NCI-H1436 treated with DMSO at 0.1 percent for 48 hours (cell line): ENCODE measurements at regions not wholly inside any gene's neighbourhood (a gene's known extent, or its start where the extent isn't known, plus 50 kb on each side); places are given as distances from the start of the nearest gene placed in this dataset.

Experiments
- DNase-seq: peaks from one replicate; lab custom pipeline; 2025; lab: John Stamatoyannopoulos, UW

DNA sequence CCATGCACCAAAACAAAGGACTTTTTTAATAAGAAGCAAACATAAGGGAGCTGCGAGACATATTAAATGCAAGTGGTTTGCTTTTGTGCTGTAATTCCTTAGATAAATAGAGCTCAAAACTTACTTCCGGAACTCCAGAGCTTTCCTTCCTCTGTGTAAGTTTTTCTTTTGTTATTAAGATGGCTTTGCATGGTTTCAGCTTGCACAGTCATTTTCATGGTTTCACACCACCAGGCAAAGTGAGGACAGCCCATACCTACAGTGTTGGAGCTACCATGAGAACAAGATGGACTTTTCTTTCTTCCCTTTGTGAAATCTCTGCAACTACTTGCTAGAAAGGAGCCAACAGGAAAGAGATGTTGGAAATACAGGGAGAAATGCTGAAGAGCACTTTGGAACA is 368.0 kb downstream of the SETD4 start:
- DNase-seq = no peak

DNA sequence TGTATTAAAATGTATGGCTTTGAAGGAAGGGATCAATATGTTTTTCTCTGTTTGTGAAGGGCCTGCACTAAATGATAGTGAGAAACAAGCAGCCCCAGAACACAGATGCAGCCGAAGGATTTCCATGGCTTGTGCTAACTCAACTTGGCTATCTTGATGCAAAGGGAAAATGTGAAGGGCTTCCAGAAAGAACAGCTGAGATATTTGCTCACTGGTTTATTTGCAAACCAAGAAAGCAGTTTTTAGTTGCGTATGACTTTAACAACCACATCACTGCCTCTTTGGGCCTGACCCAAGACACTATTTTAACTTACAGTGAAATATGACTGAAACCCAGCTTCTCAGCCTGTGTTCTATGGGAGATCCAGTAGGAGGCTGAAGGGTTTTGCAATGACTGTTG is 369.9 kb downstream of the SETD4 start:
- no peak for DNase-seq

DNA sequence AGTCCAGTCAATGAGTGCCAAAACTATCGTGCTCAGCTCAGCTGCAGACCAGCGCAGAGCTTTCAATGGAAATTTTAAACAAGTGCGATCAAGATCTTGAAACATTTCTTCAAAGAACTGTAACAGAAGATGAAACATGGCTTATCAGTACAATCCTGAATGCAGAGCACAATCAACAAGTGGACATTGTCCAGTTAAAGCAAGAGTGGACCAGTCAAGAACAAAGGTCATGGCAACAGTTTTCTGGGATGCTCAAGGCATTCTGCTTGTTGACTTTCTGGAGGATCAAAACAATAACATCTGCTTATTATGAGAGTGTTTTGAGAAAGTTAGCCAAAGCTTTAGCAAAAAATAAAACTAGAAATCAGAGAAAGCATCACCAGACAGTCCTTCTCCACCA is 374.2 kb downstream of the SETD4 start:
- no peak for DNase-seq

DNA sequence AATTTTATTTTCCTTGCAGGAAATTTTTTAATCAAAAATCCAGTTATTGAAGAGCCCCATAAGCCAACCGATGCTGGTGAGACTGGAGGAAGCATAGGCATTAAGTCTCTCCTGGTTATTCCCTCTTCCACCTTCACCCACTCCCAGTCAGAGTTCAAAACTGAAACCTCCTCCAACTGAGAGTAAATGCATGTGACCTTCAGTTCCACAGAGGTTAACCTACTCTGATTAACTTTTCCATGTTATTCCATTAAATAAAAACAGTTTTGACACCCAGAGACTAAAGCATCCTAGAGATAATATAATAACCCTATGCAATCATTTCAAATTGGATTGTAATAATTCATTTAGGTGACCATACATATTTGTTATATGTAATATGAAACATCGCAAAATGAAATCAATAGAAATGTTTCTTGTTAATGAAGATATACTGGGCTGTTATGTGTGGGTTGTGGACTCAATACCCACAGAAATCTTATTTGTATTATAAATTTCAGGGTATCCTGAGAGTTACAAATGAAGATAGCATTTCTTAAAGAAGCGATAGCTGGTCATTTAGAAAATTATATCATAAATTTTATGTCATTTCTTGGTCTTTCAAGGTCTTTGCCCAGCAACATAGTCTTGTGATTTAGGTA is 376.5 kb downstream of the SETD4 start:
- DNase-seq = no peak

DNA sequence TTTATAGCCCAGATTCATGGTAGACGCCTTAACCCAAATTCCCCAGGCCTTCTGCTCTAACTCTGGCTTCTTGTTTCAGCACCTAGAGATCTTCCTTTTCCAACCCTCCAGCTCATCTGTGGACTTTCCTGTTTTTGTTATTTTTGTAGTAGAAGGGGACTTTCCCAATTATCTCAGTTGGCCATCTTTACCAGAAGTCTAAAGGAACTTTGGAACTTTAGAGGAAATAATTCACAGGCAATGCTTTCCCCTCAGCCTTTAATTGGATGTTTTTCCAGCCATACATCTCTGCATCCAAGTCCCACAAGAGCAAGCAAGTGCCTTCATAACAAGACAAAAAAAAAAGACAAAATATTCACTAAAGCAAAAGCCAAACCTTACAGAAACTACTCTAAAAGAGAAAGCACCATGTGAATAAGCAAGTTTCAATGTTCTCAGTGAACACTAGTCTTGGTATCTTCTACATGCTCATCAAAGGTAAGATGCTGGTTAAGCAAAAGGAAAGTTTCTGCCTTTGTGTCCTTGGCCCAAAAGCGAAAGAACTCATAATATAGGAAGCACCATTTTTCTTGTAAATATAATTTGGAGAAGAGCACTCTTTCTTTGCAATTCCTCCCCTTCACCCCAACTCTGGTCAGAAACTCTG is 377.3 kb downstream of the SETD4 start:
- no peak for DNase-seq

DNA sequence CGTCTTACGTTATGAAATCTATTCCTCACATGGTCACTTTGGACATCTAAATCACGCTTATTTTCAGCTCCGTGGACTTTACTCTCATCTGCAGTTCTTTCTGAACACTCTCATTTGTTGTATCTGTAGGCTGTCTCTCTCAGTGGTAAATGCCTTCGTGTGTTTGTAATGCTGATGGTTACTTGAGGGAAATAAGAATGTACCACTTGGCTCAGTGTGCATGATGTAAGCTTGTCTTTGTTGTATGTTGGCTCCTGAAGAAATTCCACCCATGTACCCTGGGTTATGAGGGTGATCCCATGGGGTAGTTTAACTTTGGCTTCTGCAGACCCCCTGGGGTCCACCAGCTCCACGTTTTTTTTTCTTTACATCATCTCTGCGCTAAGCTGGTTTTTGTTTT is 378.4 kb downstream of the SETD4 start:
- DNase-seq = no peak

DNA sequence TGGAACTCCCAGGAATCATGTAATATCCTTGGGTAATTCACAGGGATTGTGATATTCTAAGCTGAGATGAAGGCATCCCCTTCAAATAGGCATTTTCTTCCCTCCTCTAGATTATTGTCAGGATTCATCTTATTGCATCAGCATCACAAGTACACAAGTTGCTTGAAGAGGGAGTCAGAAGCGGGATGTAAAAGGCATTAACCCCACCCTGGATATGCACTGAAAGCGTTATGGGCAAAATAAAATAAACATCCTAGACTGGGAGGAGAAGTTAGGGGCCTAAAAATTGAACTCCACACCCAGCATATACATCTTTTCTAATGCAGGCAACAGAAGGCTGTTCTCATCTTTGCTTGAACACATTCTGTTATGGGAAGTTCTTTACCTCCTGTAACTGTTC is 381.2 kb downstream of the SETD4 start:
- DNase-seq = no peak

DNA sequence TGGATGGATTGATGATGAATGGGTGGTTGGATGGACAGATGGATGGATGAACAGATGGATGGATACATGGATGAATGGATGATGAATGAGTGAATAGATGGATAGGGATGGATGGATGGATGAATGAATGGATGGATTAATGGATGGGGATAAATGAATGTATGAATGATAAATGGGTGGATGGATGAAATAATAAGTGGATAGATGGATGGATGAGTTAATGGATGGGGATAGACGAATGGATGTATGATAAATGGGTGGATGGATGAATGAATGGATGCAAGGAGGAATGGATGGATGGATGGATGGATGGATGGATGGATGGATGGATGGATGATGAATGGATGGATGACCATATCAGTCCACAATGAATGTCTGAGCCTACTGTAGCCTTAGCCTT is 381.9 kb downstream of the SETD4 start:
- no peak for DNase-seq

DNA sequence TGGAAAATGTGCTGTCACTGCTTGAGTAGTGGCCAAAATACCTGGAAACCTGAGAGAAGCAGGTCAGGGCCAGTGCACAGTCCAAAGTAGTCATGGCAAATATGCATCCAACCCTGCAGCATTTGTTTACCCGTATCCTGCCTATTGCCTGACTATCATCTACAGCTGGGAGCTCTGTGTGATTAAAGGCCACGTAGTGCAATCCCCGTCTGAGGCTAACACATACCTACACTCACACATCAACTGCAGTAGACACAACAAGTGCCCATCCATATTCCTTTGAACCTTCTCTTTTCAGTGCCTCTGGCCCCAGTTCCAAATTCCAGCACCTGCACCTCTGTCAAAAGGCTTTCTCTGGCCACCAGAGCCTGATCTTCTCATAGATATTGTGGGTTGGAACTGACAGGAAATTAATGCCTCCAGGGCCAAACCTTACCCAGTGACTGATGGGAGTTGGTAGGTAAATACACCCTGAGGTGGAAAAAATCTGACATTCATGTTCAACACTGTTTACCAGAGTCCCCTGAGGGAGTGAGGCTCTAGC is 383.0 kb downstream of the SETD4 start:
- no peak for DNase-seq

DNA sequence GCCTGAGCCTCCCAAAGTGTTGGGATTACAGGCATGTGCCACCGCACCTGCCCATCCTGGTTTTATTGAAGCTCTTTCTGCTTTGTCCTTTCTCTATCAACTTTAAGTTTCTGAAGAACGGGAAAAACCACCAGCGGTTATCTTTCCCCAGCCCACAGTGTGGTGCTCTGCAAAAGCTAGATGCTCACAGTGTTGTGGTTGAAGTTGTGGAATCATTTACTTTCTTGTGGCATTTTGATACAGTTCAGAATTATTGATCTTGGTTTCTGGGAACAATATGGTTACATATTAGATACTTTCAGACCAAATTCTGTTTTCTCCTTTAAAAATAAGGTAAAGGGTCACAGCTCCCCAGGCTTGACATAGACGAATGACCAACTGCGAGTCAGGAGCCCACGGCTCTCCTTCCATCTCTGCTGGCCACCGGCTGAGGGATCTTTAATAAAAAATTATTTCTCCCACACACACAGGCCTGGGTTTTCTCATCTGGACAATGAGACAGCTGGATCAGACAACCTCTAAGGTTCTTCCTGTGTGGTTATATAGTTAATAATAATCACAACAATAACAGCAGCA is 385.3 kb downstream of the SETD4 start:
- no peak for DNase-seq

DNA sequence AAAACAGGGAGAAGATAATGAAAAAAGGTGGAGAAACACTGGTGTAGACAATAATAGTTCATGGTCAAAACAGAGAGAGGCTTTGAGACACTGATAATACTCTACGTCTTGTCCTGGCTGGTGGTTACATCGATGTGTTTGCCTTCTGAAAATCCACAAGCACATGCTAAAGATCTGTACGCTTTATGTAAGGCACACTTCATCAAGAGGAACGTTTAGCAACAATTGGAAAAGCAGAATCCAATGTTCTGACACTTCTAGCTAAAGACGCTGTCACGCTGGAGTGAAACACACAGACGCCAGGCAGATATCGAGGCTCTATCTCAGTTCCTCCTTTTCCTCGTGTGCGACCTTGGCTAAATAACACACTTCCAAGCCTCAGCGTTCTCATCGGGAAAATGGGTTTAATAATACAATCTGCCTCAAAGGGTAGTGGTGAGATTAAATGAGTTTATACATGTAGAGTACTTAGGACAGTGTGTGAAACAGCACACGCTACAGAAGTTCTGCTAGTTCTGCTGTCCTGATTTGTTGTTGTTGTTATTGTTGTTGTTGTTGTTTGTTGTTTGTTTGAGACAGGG is 386.1 kb downstream of the SETD4 start:
- no peak for DNase-seq

DNA sequence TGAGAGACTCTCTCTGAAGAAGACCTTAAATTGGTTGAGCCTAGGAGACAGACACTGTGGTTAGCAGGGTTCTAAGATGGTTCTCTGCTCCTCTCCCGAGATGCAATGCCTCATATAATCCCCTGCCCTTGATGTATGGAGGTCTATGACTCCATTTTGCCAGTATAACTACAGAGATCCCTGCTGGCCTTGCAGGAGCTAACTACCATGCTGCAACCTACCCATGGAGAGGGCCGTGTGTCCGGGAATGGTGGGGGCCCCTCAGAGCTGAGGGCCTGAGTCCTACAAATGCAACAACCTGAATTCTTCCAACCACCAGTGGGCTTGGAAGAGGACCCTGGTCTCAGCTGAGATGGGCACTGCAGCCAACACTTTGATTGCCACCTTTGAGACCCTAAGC is 388.0 kb downstream of the SETD4 start:
- no peak for DNase-seq

DNA sequence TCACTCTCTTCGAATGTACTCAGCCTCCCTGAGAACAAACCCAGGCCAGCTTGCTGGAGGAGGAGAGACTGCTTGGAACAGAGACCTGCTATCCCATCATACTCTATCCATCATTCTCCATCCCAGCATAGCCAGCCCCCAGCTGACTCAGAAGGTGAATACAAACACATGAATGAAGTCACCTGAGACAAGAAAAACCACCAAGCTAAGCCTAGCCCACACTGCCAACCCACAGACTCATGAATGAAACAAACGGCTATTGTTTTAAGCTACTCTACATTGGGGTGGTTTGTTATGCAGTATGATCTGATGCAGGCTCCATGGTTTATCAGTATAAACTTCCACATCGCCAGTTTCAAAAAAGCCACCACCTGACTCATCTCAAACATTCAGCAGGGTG is 395.6 kb downstream of the SETD4 start:
- no peak for DNase-seq

DNA sequence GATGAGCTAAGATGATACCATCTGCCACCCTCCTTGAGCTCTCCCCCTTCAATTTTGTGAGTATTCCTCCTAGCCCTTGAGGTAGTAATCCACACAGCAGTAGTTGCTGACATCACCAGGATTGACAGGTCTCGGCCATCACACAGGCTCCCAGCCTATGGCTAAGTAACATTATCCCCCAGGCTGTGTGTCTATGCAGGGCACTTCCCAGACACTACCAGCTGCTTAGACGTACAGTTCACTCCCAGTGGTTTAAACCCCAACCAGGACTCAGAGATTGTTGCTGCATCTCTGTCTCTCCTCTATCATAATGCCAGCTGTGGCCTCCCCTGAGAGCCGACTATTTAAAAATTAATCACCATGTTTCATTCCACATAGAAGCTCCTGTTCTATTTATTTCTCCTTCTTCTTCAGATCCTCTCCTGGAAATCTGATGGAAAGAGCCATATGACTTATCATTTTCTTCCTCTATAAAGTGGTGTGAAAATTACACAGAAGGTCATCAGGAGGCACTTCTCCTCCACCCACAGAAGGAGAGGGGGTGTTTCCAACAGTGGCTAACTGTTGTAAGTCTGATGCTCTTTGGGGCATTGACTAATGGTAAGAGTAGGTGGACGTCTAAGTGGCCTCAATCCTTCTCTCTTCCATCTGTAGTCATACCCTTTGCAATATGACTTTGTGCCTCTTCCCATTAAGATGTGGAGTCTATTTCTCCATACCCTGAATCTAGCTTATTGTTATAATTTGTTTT is 396.3 kb downstream of the SETD4 start:
- DNase-seq = no peak

DNA sequence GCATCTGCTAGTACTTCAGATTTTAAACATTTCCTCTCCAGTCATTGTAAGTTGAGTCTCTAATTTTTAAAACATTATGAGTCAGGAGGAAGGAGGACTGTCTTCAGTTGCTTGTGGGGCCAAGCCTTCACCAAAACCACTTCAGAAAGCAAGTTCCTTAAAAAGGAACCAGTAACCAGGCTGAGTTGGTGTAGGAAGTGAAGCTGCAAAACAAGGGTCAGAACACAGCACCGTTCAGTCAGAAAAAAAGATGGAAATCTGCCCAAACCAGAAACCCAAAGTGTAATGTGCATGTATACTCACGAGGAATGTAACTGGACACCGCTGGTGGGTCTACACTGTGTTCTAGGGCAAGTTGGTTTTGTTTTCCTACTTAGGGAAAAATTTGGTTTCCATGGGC is 402.1 kb downstream of the SETD4 start:
- DNase-seq = no peak

DNA sequence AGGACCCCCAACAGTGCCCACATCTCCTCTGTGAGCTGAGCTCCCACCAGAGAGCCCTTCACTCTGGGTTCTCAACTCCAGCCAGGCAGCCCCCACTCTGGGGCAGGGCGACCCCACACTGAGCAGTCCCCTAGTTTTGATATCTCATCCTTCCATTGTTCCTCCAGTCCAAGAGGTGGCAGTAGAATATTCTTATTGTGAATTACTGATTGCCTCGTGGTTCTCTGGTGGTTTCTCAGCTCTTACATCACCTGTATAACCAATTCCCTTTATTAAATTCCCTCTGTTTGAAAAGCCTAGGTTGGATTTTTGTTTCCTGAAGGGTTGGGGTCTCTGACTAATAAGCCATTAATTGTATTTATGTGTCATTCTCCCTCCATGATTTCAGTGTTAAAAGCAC is 407.5 kb downstream of the SETD4 start:
- DNase-seq = no peak

DNA sequence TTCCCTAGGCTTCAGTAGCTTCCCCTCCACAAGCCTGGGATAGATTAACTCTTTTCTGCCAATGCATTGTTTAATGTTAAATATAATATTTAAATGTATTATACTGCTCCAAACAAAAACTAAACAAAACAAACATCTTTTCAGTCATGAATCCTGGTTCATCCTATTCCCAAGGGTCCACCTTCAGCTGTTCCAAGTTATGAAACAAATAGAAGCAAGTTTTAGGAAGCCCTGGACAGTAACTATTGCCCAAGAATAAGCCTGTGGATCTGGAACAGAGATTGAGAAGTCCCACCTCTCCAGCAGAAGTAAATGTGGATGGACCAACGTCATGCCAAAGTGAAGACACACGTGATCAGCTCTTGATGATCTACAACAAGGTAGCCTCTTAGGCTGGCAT is 408.1 kb downstream of the SETD4 start:
- DNase-seq = no peak

DNA sequence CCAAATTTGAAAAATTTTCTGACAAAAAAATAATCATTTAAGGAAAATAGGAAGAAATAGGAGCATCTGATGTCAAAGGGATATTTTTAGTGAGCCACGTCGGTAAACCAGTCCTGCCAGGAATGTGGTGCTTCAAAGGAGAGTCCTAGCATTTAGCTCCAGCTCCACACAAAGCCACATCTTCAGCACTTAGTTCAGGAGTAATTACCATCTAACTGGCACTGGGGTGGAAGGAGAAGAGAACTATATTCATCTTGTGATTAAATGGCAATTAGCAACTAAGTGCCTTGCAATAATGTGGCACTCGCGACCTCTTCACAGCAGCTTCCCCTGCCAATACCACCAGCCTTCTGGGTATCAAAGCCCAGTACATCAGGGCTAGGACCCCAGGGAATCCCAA is 409.1 kb downstream of the SETD4 start:
- no peak for DNase-seq

DNA sequence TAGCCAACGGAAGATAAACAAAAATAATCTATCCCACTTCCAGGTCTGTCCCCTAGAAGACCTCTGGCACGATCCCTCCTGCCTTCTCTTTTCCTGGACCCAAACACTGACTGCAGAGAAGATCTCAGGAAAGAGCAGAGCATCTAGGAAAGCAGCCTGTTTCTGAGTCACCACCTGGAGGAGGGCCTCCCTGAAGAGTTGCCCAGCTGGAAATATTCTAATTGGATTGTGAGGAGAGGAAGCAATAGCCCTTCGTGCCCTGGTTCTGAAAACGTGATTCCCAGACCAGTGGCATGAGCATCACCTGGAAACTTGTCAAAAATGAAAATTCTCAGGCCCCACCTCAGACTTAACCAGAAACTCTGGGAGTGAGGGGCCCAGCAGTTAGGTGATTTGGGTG is 411.1 kb downstream of the SETD4 start:
- DNase-seq = no peak

DNA sequence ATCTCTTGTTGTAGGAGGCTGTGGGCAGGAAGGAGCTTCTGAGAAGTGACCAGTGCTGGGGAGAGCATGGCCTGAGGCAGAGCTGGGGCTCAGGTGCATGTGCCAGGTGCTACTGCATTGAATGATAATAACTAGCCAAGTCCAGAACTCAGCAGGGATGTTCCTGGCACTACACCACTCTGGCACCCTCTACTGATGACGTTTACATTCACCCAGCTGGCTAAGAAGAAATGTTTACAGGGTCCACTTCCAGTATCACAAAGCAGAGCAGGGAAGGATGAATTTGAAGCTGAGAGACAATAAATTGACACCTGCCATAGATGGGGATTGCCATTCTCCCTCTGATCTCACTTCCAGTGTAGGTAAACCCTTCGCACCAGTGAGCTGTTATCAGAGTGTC is 411.8 kb downstream of the SETD4 start:
- DNase-seq = no peak

DNA sequence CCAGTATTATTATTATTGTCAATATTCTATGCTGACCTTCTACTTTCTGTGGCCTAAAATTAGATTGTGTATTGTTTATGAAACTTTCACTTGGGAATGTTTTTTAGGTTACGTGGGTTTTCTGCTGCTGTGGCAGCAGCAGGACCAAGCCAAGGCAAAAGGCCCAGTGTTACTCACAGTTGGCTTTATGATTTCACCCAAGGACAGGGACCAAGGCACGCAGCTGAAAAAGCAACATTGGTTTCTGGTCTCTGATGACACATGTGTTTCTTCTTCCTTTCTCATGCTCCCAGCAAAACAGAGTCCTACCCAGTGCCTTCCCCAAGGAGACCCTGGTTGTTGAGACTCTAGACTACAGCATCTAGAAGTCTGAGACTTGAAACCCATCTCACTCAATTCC is 413.7 kb downstream of the SETD4 start:
- no peak for DNase-seq

DNA sequence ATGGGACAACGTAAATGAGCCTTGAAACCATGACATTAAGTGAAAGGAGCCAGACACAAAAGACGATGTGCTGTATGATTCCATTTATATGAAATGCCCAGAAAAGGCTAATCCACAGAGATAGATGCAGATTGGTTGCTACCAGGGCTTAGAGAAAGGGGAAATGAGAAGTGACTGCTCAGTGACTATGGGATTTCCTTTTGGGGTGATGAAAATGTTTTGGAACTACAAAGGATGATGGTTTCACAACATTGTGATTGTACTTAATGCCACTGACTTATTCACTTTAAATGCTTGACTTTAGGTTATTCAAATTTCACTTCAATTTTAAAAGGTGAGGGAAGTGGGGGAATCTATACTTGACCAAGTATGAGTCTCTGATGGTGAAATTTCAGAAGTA is 414.3 kb downstream of the SETD4 start:
- no peak for DNase-seq

DNA sequence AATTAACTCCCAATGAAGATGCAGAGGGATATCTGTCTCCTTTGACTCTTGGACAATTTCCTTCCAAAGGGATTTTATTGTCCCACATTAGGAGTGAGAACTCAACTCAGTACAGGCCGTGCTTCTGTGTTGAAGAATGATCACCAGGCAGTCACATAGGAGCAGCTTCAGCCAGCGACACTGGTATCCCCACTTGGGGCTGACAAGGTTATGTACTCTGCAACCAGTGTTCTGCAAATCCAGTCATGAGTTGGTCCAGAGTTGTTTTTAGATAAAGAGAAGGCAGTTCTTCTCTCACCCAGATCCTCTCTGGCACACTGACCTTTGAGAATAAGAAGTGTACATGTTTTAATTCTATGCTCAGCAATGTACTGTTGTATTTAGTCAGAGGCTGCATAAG is 415.8 kb downstream of the SETD4 start:
- DNase-seq = no peak
